T-helper 17 cell (primary cell): ENCODE measurements at regions not wholly inside any gene's neighbourhood (a gene's known extent, or its start where the extent isn't known, plus 50 kb on each side); places are given as distances from the start of the nearest gene placed in this dataset.

ENCODE experiments used
- ATAC-seq: fragments of 150-1000 bp; cut with Tn5 transposase; 2 replicates; pipeline ENCODE4 v1.10.0; 2021; ENCODE audit warnings: mild to moderate bottlenecking, moderate library complexity
- DNase-seq, 3 donors: peaks; one replicate each; pipeline versions ENCODE4 v3.0.0 to v3.0.0-alpha.2; 2020 to 2021
- H3K9me3 ChIP-seq: one replicate; pipeline ENCODE4 v1.7.0; 2013; ENCODE audit warnings: low read length, mild to moderate bottlenecking; ENCODE audit not compliant: control insufficient read depth, poor library complexity, severe bottlenecking
- H3K27ac Mint-ChIP-seq: one replicate; pipeline ENCODE4 v1.8.0; 2022; ENCODE audit warnings: mild to moderate bottlenecking, moderate library complexity, mixed read lengths
- H3K27me3 Mint-ChIP-seq: one replicate; pipeline ENCODE4 v1.8.0; 2022; ENCODE audit warnings: mixed read lengths
- H3K36me3 Mint-ChIP-seq: one replicate; pipeline ENCODE4 v1.8.0; 2022; ENCODE audit warnings: low read depth, mixed read lengths
- H3K4me1 Mint-ChIP-seq: one replicate; pipeline ENCODE4 v1.8.0; 2022; ENCODE audit warnings: mild to moderate bottlenecking, mixed read lengths
- H3K4me3 Mint-ChIP-seq: one replicate; pipeline ENCODE4 v1.8.0; 2022; ENCODE audit warnings: mild to moderate bottlenecking, moderate library complexity, mixed read lengths

GRCh38 chr9:18366184-18366583 is 107.8 kb upstream of the ADAMTSL1 start:
- Mint-ChIP-seq H3K36me3 (no peaks in the 10 kb centered on the region), H3K27me3 (peaks cover 9% of the 10 kb centered on the region), H3K4me1 (no peaks in the 10 kb centered on the region), H3K4me3 (no peak overlapping the region), H3K27ac (no peak overlapping the region)
- DNase-seq (no peak), ATAC-seq (no peak)
- H3K9me3 ChIP-seq: no peaks in the 10 kb centered on the region

- no peaks in the 10 kb centered on the region for H3K27me3 Mint-ChIP-seq
- no peak overlapping the region for H3K4me3 Mint-ChIP-seq
- ATAC-seq: no peak
- DNase-seq: no peak
- no peaks in the 10 kb centered on the region for H3K36me3 Mint-ChIP-seq
- no peak overlapping the region for H3K27ac Mint-ChIP-seq
- no peaks in the 10 kb centered on the region for H3K9me3 ChIP-seq
- H3K4me1 Mint-ChIP-seq: no peaks in the 10 kb centered on the region
Measured at GRCh38 chr9:18368206-18368605, 105.7 kb upstream of the ADAMTSL1 start.

GRCh38 chr9:18371141-18371540 is 102.8 kb upstream of the ADAMTSL1 start:
- Mint-ChIP-seq H3K36me3 (no peaks in the 10 kb centered on the region), H3K27me3 (no peaks in the 10 kb centered on the region), H3K4me1 (no peaks in the 10 kb centered on the region), H3K27ac (no peak overlapping the region), H3K4me3 (no peak overlapping the region)
- DNase-seq: no peak
- no peaks in the 10 kb centered on the region for H3K9me3 ChIP-seq
- ATAC-seq: no peak

- H3K9me3 ChIP-seq: no peaks in the 10 kb centered on the region
- Mint-ChIP-seq H3K4me3 (no peak overlapping the region), H3K36me3 (no peaks in the 10 kb centered on the region), H3K4me1 (no peaks in the 10 kb centered on the region), H3K27me3 (no peaks in the 10 kb centered on the region), H3K27ac (no peak overlapping the region)
- DNase-seq: no peak
- ATAC-seq: no peak
Measured at GRCh38 chr9:18371621-18372020, 102.3 kb upstream of the ADAMTSL1 start.

GRCh38 chr9:18379073-18379811 is 94.7 kb upstream of the ADAMTSL1 start:
- H3K9me3 ChIP-seq: no peaks in the 10 kb centered on the region
- no peak overlapping the region for H3K4me3 Mint-ChIP-seq
- no peak overlapping the region for H3K27ac Mint-ChIP-seq
- DNase-seq: no peak
- ATAC-seq: no peak
- H3K36me3 Mint-ChIP-seq: no peaks in the 10 kb centered on the region
- H3K27me3 Mint-ChIP-seq: no peaks in the 10 kb centered on the region
- H3K4me1 Mint-ChIP-seq: no peaks in the 10 kb centered on the region

GRCh38 chr9:18382243-18382642 is 91.7 kb upstream of the ADAMTSL1 start:
- no peak for ATAC-seq
- Mint-ChIP-seq H3K27me3 (no peaks in the 10 kb centered on the region), H3K4me1 (no peaks in the 10 kb centered on the region), H3K4me3 (no peak overlapping the region), H3K27ac (no peak overlapping the region), H3K36me3 (no peaks in the 10 kb centered on the region)
- no peak for DNase-seq
- H3K9me3 ChIP-seq: no peaks in the 10 kb centered on the region

GRCh38 chr9:18384066-18384465 is 89.9 kb upstream of the ADAMTSL1 start:
- peaks cover 6% of the 10 kb centered on the region for H3K27me3 Mint-ChIP-seq
- no peak overlapping the region for H3K4me3 Mint-ChIP-seq
- ATAC-seq (no peak), DNase-seq (no peak)
- H3K36me3 Mint-ChIP-seq: no peaks in the 10 kb centered on the region
- H3K27ac Mint-ChIP-seq: no peak overlapping the region
- no peaks in the 10 kb centered on the region for H3K4me1 Mint-ChIP-seq
- no peaks in the 10 kb centered on the region for H3K9me3 ChIP-seq

GRCh38 chr9:18385696-18386490 is 88.1 kb upstream of the ADAMTSL1 start:
- DNase-seq (no peak), ATAC-seq (no peak)
- H3K4me1 Mint-ChIP-seq: no peaks in the 10 kb centered on the region
- no peak overlapping the region for H3K27ac Mint-ChIP-seq
- no peaks in the 10 kb centered on the region for H3K9me3 ChIP-seq
- peaks cover 10% of the 10 kb centered on the region for H3K27me3 Mint-ChIP-seq
- H3K36me3 Mint-ChIP-seq: no peaks in the 10 kb centered on the region
- H3K4me3 Mint-ChIP-seq: no peak overlapping the region

GRCh38 chr9:18390393-18390792 is 83.6 kb upstream of the ADAMTSL1 start:
- DNase-seq (no peak), ATAC-seq (no peak)
- H3K9me3 ChIP-seq: no peaks in the 10 kb centered on the region
- no peak overlapping the region for H3K4me3 Mint-ChIP-seq
- no peak overlapping the region for H3K27ac Mint-ChIP-seq
- no peaks in the 10 kb centered on the region for H3K4me1 Mint-ChIP-seq
- peaks cover 23% of the 10 kb centered on the region for H3K27me3 Mint-ChIP-seq
- no peaks in the 10 kb centered on the region for H3K36me3 Mint-ChIP-seq

GRCh38 chr9:18393340-18394130 is 80.4 kb upstream of the ADAMTSL1 start:
- ATAC-seq (no peak), DNase-seq (no peak)
- H3K9me3 ChIP-seq: no peaks in the 10 kb centered on the region
- no peaks in the 10 kb centered on the region for H3K4me1 Mint-ChIP-seq
- H3K27me3 Mint-ChIP-seq: peaks cover 20% of the 10 kb centered on the region
- no peak overlapping the region for H3K27ac Mint-ChIP-seq
- H3K4me3 Mint-ChIP-seq: no peak overlapping the region
- H3K36me3 Mint-ChIP-seq: no peaks in the 10 kb centered on the region

GRCh38 chr9:18394847-18395351 is 79.1 kb upstream of the ADAMTSL1 start:
- H3K27ac Mint-ChIP-seq: no peak overlapping the region
- DNase-seq (no peak), ATAC-seq (no peak)
- no peaks in the 10 kb centered on the region for H3K4me1 Mint-ChIP-seq
- no peaks in the 10 kb centered on the region for H3K36me3 Mint-ChIP-seq
- H3K9me3 ChIP-seq: no peaks in the 10 kb centered on the region
- H3K27me3 Mint-ChIP-seq: peaks cover 17% of the 10 kb centered on the region
- H3K4me3 Mint-ChIP-seq: no peak overlapping the region

- no peak for ATAC-seq
- no peak for DNase-seq
- no peaks in the 10 kb centered on the region for H3K36me3 Mint-ChIP-seq
- H3K27ac Mint-ChIP-seq: no peak overlapping the region
- H3K4me1 Mint-ChIP-seq: no peaks in the 10 kb centered on the region
- H3K27me3 Mint-ChIP-seq: peaks cover 13% of the 10 kb centered on the region
- H3K4me3 Mint-ChIP-seq: no peak overlapping the region
- H3K9me3 ChIP-seq: no peaks in the 10 kb centered on the region
Measured at GRCh38 chr9:18396102-18396728, 77.7 kb upstream of the ADAMTSL1 start.

GRCh38 chr9:18397076-18397475 is 76.9 kb upstream of the ADAMTSL1 start:
- H3K4me3 Mint-ChIP-seq: no peak overlapping the region
- peaks cover 13% of the 10 kb centered on the region for H3K27me3 Mint-ChIP-seq
- DNase-seq (no peak), ATAC-seq (no peak)
- H3K9me3 ChIP-seq: no peaks in the 10 kb centered on the region
- no peak overlapping the region for H3K27ac Mint-ChIP-seq
- no peaks in the 10 kb centered on the region for H3K4me1 Mint-ChIP-seq
- H3K36me3 Mint-ChIP-seq: no peaks in the 10 kb centered on the region
